T-helper 2 cell treated with Interferon-gamma antibody and Interleukin-4, amounts not matched to agents 5 μg/mL and 100 μg/mL, for 36 hours (primary cell): ENCODE measurements at regions not wholly inside any gene's neighbourhood (a gene's known extent, or its start where the extent isn't known, plus 50 kb on each side); places are given as distances from the start of the nearest gene placed in this dataset.

Source experiments
- DNase-seq: peaks from one replicate; pipeline ENCODE4 v3.0.0; 2021; ENCODE audit warnings: low spot score
- H3K27ac Mint-ChIP-seq: one replicate; pipeline ENCODE4 v1.8.0; 2021; ENCODE audit warnings: mild to moderate bottlenecking, mixed read lengths
- H3K27me3 Mint-ChIP-seq: one replicate; pipeline ENCODE4 v1.8.0; 2021; ENCODE audit warnings: low read depth, mixed read lengths
- H3K36me3 Mint-ChIP-seq: one replicate; pipeline ENCODE4 v1.8.0; 2021; ENCODE audit warnings: low read depth, mixed read lengths
- H3K4me1 Mint-ChIP-seq: one replicate; pipeline ENCODE4 v1.8.0; 2021; ENCODE audit warnings: low read depth, mixed read lengths
- H3K4me3 Mint-ChIP-seq: one replicate; pipeline ENCODE4 v1.8.0; 2022; ENCODE audit warnings: mild to moderate bottlenecking, moderate library complexity, mixed read lengths
- H3K9me3 Mint-ChIP-seq: one replicate; pipeline ENCODE4 v1.8.0; 2021; ENCODE audit warnings: mixed read lengths

DNA sequence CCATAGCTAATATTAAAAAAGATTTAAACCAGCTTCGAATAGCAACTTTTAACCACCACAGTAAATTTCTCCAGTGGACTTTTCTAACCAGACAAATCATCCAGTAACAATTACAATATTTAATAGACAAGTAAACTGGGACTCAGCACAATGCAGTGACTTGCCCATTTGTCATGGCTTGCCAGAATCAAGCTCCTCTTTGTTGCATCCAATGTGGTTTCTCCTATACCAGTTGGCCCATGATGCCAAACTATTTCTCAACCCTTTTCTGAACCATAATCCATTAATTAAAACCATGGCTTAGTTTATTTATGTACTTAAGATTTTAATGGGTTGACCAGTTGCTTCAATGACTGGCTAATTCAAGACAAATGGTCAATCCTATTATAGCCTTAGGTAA lies 64.4 kb downstream of the DIO2 start:
- DNase-seq: no peak
- no peak overlapping the region for H3K4me3 Mint-ChIP-seq
- peaks cover 5% of the 10 kb centered on the region for H3K9me3 Mint-ChIP-seq
- no peak overlapping the region for H3K27ac Mint-ChIP-seq
- H3K36me3 Mint-ChIP-seq: no peaks in the 10 kb centered on the region
- no peaks in the 10 kb centered on the region for H3K4me1 Mint-ChIP-seq
- H3K27me3 Mint-ChIP-seq: no peaks in the 10 kb centered on the region

DNA sequence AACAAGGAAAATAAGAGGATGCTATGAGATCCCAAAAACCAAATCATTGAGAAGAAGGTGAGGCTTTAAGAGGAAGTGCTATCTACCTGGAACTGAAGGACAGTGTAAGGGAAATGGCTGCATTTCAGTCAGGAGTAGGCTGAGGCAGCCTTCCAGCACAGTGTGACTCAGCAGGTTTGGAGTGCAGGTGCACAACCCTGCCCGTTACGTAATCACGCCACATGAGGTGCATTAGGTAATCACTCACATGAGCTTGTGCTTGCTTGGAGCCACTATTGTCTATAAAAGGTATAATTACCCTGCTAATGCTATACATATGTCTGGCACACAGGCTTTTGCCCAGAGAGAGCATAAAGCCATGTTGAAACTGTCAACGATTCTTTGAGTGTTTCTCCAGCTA lies 74.9 kb downstream of the DIO2 start:
- no peaks in the 10 kb centered on the region for H3K36me3 Mint-ChIP-seq

DNA sequence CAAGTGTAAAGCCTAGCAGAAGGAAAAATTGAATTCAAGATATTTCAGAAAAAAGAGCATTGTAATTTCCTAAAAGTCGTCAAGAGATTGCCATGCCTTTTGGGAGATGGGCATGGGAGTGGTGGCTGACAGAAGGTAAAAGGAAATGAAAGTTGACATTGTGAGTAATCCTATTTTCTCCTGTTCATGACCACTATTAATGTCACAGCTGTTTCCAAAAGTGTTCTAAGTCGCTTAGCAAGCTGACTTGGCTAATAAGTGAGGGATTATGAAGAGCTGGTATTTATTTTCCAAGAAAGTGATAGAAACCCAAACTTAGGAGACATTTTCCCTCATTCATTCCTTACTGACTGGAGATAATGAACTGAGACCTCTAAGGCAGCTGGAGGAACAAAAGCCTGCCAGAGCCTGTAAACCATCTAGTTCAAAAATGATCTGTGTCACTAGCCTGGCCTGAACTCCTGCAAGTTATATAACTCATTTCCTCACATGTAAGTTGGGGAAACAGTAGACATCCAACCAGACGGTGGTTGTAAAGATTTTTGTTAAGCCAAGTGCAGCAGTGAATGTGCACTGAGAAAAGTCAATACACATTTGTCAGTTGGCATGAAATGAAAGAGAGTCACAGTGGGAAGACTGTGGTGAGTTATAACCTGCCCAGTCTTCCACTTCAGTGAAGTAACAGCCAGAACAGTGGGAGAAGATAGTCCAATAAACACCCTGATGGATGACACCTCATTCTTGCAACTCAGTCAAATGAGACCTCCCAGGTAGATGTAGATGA lies 75.8 kb downstream of the DIO2 start:
- Mint-ChIP-seq H3K36me3 (no peaks in the 10 kb centered on the region), H3K9me3 (peaks cover 49% of the 10 kb centered on the region), H3K27ac (no peak overlapping the region), H3K4me1 (no peaks in the 10 kb centered on the region), H3K4me3 (no peak overlapping the region), H3K27me3 (no peaks in the 10 kb centered on the region)
- DNase-seq: no peak

More for the DNA sequence above, 74.9 kb downstream of the DIO2 start:
- H3K4me1 Mint-ChIP-seq: no peaks in the 10 kb centered on the region
- DNase-seq: no peak
- H3K27ac Mint-ChIP-seq: no peak overlapping the region
- no peaks in the 10 kb centered on the region for H3K27me3 Mint-ChIP-seq
- peaks cover 52% of the 10 kb centered on the region for H3K9me3 Mint-ChIP-seq
- H3K4me3 Mint-ChIP-seq: no peak overlapping the region

DNA sequence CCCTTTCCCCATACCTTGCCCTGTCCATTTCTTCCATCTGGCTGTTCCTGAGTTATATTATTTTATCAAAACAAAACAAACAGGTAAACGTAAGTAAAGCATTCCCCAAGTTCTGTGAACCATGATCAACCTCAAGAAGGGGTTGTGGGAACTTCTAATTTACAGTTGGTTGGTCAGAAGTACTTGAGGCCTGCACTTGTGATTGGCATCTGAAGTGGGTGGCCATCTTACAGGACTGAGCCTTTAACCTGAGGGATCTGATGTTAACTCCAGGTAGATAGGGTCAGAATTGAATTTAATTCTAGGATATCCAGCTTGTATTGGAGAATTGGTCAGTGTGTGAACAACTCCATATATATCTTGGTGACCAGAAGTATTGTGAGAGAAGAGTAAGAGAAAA lies 77.0 kb downstream of the DIO2 start:
- Mint-ChIP-seq H3K27me3 (no peaks in the 10 kb centered on the region), H3K4me1 (no peaks in the 10 kb centered on the region), H3K4me3 (no peak overlapping the region), H3K36me3 (no peaks in the 10 kb centered on the region), H3K27ac (no peak overlapping the region), H3K9me3 (peaks cover 49% of the 10 kb centered on the region)
- DNase-seq: no peak

DNA sequence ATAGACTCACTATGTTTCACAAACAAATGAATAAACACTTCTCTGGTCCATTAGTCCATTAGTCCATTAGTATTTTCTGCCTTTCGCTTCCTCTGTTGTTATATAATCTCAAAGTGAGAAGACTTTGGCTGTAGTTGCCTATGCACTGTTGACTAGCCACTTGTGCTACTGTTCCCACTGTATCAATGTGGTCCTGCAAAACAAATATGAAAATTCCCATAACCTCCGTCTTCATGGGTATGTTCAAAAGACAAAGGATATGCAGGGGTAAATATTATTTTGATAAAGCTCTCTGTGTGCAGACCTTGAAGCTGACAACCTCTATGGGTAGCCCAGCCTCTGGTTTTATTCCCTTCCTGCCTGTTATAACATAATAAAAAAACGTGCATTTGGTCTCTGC lies 77.8 kb downstream of the DIO2 start:
- Mint-ChIP-seq H3K4me3 (no peak overlapping the region), H3K27ac (no peak overlapping the region), H3K4me1 (no peaks in the 10 kb centered on the region), H3K36me3 (no peaks in the 10 kb centered on the region), H3K9me3 (peaks cover 53% of the 10 kb centered on the region), H3K27me3 (no peaks in the 10 kb centered on the region)
- DNase-seq: no peak

DNA sequence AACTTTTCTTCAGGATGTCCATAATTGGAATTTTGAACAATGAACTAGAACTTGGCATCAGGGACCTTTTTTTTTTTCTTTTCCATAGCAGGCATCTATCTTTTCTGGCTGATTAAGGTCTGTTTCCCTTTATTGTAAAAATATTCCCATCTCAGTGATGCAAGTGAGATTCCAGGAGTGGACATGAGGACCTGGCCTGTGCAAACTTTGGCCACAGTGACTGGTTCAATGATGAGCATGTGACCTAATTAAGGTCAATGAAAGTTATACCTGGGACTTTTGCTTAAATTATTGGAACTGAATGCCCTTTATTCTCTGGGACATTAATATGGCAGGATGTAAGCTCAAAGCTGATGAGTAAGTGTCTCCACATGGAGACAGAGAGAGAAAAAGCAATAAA lies 83.8 kb downstream of the DIO2 start:
- DNase-seq: no peak
- Mint-ChIP-seq H3K4me3 (no peak overlapping the region), H3K27me3 (no peaks in the 10 kb centered on the region), H3K9me3 (peaks cover 25% of the 10 kb centered on the region), H3K27ac (no peak overlapping the region), H3K4me1 (no peaks in the 10 kb centered on the region), H3K36me3 (no peaks in the 10 kb centered on the region)

DNA sequence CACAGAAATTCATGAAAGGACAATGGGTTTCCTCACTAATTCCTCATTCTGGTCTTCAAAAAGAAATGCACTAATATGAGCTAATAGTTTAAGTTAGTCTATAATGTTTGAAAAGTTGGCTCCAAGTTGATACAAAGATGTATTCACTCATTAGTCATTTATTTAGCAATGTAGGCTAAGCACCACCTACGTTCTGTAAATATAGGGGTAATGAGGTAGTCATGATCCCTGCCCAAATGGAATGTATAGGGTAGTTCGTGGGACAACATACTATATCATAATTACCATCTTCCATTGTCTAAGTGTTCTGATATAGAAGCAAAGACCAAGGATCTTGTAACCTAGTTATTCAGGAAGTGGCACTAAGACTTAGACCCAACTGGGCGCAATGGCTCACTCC lies 86.5 kb downstream of the DIO2 start:
- no peak overlapping the region for H3K27ac Mint-ChIP-seq
- H3K9me3 Mint-ChIP-seq: peaks cover 26% of the 10 kb centered on the region
- no peaks in the 10 kb centered on the region for H3K4me1 Mint-ChIP-seq

DNA sequence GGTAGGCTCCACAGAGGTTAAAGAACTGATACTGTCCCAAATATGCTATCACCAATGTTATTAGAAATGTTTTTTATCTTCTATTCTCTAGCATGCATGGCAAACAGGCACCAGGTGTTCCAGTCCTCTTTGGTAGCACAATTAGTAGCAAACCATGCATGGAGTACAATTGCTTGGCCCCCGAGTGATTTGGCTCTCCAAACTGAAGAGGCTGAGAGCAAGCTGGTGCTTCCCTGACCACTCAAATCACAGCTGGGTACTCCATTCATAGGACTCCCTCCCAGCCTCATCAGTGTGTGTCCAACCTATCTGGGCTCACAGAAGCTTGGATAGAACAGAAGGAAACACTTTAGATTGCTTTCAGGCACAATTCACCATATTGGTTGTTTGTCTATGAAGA lies 93.4 kb downstream of the DIO2 start:
- Mint-ChIP-seq H3K9me3 (peaks cover 22% of the 10 kb centered on the region), H3K27ac (no peak overlapping the region), H3K4me3 (no peak overlapping the region), H3K36me3 (no peaks in the 10 kb centered on the region), H3K4me1 (no peaks in the 10 kb centered on the region), H3K27me3 (no peaks in the 10 kb centered on the region)
- no peak for DNase-seq

More for the DNA sequence above, 86.5 kb downstream of the DIO2 start:
- no peaks in the 10 kb centered on the region for H3K27me3 Mint-ChIP-seq
- no peaks in the 10 kb centered on the region for H3K36me3 Mint-ChIP-seq
- no peak for DNase-seq
- H3K4me3 Mint-ChIP-seq: no peak overlapping the region

DNA sequence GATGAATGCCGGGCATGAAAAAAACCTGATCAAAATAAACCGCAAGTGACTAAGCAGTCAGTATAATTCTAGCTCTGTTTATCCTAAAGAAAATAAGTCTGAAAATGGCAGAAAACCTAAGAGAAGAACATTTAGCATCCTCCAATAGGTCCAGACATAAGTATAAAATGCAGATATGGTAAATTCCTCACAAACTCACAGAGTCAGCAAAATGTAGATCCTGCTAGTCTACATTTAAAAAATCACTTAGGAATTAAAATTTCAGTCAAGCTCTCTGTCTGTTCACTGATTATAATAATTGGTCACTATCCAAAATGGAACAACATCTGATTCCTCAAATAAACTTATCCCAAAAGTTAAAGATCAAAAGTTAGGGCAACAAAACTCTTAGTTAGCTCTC lies 95.1 kb downstream of the DIO2 start:
- H3K4me3 Mint-ChIP-seq: no peak overlapping the region
- H3K4me1 Mint-ChIP-seq: no peaks in the 10 kb centered on the region
- H3K9me3 Mint-ChIP-seq: peaks cover 10% of the 10 kb centered on the region
- no peaks in the 10 kb centered on the region for H3K36me3 Mint-ChIP-seq
- no peak for DNase-seq
- H3K27ac Mint-ChIP-seq: no peak overlapping the region
- H3K27me3 Mint-ChIP-seq: no peaks in the 10 kb centered on the region

DNA sequence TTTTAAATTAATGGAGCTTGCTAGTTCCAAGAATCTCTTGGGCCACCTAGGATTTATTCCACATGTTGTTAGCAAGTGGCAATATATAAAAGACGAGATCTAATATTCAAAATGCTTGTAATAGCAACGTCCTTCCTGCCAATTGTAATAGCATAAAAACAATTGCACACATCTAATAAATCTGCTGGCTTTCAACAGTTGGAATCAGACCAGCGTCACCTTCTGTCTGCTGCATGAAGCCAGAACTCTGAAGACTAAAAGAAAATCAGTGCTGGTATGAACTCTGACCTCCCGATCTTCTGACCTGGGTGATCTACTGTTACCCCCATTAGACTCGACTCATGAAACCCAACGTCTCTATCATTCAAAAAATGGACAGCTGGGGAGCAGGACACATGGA lies 100.6 kb downstream of the DIO2 start:
- no peak for DNase-seq
- Mint-ChIP-seq H3K27ac (no peak overlapping the region), H3K4me1 (no peaks in the 10 kb centered on the region), H3K9me3 (peaks cover 4% of the 10 kb centered on the region), H3K36me3 (no peaks in the 10 kb centered on the region), H3K27me3 (no peaks in the 10 kb centered on the region), H3K4me3 (no peak overlapping the region)

DNA sequence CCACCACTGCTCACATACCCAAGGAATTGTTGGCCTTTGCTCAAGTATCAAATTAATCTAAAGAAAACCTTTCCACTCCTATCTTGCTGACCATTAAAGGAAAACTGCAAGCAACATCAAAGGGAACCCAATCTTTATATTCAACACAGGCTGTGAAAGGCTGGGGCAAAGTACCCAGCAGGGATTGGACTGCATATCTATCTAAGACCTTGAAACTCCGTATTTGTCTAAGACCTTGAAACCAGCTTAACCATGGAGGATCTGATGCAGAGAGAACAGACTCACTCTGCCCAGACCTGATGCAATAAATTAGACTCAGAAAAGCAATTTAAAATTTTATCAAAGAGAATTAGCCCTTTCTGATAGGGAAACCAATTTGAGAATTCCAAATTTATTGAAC lies 102.2 kb downstream of the DIO2 start:
- Mint-ChIP-seq H3K27me3 (no peaks in the 10 kb centered on the region), H3K9me3 (peaks cover 4% of the 10 kb centered on the region), H3K27ac (no peak overlapping the region), H3K4me1 (no peaks in the 10 kb centered on the region), H3K4me3 (no peak overlapping the region), H3K36me3 (no peaks in the 10 kb centered on the region)
- DNase-seq: no peak

DNA sequence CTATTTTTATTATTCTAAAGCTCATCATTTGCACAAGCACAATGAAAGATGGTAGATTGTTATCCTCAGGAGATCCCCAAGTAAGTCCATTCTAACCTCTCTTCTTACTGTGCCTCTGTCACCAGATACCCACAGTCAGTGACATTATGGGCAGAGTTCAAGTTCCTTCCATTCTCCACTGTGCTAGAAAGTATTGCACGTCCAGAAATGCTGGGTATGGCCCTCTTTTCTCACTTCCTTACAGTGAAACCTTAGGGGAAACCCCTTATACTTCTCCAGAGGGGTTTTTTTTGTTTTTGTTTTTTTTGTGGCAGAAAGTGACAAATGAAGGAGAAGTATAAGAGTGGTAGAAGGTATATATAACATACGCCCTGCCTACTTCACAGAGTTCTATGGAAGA lies 102.9 kb downstream of the DIO2 start:
- Mint-ChIP-seq H3K27me3 (no peaks in the 10 kb centered on the region), H3K4me1 (no peaks in the 10 kb centered on the region), H3K9me3 (peaks cover under 1% of the 10 kb centered on the region), H3K27ac (no peak overlapping the region), H3K36me3 (no peaks in the 10 kb centered on the region), H3K4me3 (no peak overlapping the region)
- no peak for DNase-seq

DNA sequence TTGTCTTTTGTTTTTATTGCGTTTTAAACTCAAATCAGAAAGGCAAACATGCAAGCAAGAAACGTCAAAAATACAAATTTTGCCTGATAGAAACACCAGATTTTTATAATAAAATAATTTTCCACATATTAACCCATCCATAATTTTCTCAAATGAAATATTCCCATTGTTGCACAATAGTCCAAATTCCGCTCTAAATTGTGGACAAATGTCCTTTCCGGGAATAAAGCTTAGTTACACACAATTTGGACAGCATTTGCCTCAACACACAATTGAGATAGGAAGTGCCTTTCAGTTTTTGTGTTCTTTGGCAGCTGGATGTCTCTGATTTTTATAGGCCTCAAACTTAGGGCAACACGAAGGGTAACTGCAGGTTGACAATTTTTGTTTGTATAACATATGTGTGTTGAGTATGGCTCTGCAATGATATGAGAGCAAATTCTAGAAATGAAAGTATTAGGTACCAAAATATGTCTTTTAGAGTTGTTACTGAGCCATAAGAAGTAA lies 105.8 kb downstream of the DIO2 start:
- Mint-ChIP-seq H3K36me3 (no peaks in the 10 kb centered on the region), H3K27me3 (no peaks in the 10 kb centered on the region), H3K9me3 (no peaks in the 10 kb centered on the region), H3K27ac (no peak overlapping the region), H3K4me3 (no peak overlapping the region), H3K4me1 (no peaks in the 10 kb centered on the region)
- DNase-seq: no peak

DNA sequence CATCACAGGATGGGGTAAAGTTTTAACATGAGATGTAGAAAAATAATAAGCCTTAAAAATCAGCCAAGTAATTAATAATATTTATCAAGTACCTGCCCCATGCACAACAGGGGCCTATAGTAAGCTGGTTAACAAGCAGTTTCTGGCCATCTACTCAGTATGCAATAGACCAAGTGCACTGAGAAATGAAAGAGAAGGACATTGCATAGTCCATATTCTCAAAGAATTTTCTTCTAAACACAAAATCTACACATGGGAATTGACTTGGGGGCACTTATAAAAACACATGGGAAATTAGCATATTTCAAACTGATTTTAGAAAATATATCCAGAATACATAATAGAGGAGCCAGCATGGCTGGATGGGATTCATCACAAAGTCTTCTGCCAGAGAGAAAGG lies 109.5 kb downstream of the DIO2 start:
- Mint-ChIP-seq H3K4me3 (no peak overlapping the region), H3K4me1 (no peaks in the 10 kb centered on the region), H3K27me3 (no peaks in the 10 kb centered on the region), H3K9me3 (peaks cover 3% of the 10 kb centered on the region), H3K36me3 (no peaks in the 10 kb centered on the region), H3K27ac (no peak overlapping the region)
- no peak for DNase-seq

DNA sequence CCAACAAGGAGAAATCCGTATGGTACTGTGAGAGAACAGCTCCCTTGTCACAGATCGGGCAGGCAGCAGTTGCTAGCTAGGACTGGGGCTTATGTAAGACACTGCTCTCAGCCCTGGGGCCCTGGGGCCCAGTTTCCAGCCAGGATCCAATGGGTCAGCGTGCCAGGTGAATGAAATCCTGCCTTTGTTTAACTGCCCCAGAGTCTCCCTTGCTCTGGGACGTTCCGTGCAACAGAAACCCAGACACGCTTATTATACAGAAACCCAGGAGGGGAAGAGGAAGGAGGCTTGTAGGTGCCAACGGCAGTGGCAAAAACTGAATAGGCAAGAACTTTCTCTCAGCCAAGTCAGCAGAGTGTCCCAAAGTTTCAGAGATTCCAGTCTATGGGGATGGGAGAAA lies 110.6 kb downstream of the DIO2 start:
- DNase-seq: no peak

More for the DNA sequence above, 110.6 kb downstream of the DIO2 start:
- Mint-ChIP-seq H3K4me3 (no peak overlapping the region), H3K9me3 (peaks cover 3% of the 10 kb centered on the region), H3K27ac (no peak overlapping the region), H3K36me3 (no peaks in the 10 kb centered on the region), H3K27me3 (no peaks in the 10 kb centered on the region), H3K4me1 (no peaks in the 10 kb centered on the region)
